Endothelial cell of umbilical vein (primary cell): ENCODE measurements at regions not wholly inside any gene's neighbourhood (a gene's known extent, or its start where the extent isn't known, plus 50 kb on each side); places are given as distances from the start of the nearest gene placed in this dataset.

Source experiments
- CTCF ChIP-seq, 2 donors: IDR thresholded peaks; 1 replicate in 1 of 2; 2 replicates in 1 of 2; pipeline ENCODE4 v1.5.1; 2011; ENCODE audit warnings: low read length in 2 of 2, mild to moderate bottlenecking in 2 of 2, moderate library complexity in 2 of 2, control low read depth in 1 of 2, inconsistent platforms in 1 of 2, low read depth in 1 of 2; ENCODE audit not compliant: insufficient read depth in 1 of 2; ENCODE audit errors: extremely low read depth in 1 of 2
- EZH2 ChIP-seq: IDR thresholded peaks from 2 replicates; pipeline ENCODE4 v1.6.1; 2012; ENCODE audit warnings: borderline replicate concordance, low read depth, mild to moderate bottlenecking, moderate library complexity, low read length, inconsistent platforms; ENCODE audit not compliant: severe bottlenecking
- POLR2AphosphoS5 ChIP-seq: IDR thresholded peaks from 2 replicates; pipeline ENCODE4 v1.6.1; 2012; ENCODE audit warnings: low read depth, mild to moderate bottlenecking, control low read depth, low read length, moderate library complexity; ENCODE audit not compliant: insufficient read depth

GRCh38 chr13:104314926-104315535, 1248.8 kb upstream of the SLC10A2 start:
- no peak for TF ChIP-seq CTCF (IDR thresholded peaks at IDR 0.05; ENCODE audit: extremely low read depth in 1 of 2, insufficient read depth in 1 of 2, low read depth in 1 of 2, low read length in 2 of 2)
- no peak for TF ChIP-seq POLR2AphosphoS5
- no peak for TF ChIP-seq EZH2
